Keratinocyte (primary cell): ENCODE measurements at regions not wholly inside any gene's neighbourhood (a gene's known extent, or its start where the extent isn't known, plus 50 kb on each side); places are given as distances from the start of the nearest gene placed in this dataset.
A peak's percentile ranks its signal among the peaks of the same experiment; 100 is the strongest.

ENCODE experiments used
- DNase-seq: peaks from one replicate; pipeline ENCODE4 v3.0.0-alpha.2; 2011; ENCODE audit warnings: low read depth, missing footprints, low spot score
- FAIRE-seq: peaks from 2 replicates; lab custom pipeline; 2011; peaks lifted over from hg19 to GRCh38; lab: Jason Lieb, UNC
- H2AFZ ChIP-seq: 2 replicates; pipeline ENCODE4 v1.6.0; 2012; ENCODE audit warnings: low read length, control low read depth, inconsistent platforms; ENCODE audit not compliant: control insufficient read depth
- H3K27ac ChIP-seq: 2 replicates; pipeline ENCODE4 v1.5.1; 2011; ENCODE audit warnings: low read length; ENCODE audit not compliant: control insufficient read depth, insufficient read depth
- H3K27me3 ChIP-seq: 3 replicates; pipeline ENCODE4 v1.6.0; 2011; ENCODE audit warnings: low read length; ENCODE audit not compliant: control insufficient read depth, insufficient read depth; ENCODE audit errors: extremely low read depth
- H3K36me3 ChIP-seq, 2 experiments: 2 replicates in 1 of 2; 3 replicates in 1 of 2; pipeline ENCODE4 v1.5.1; 2011; ENCODE audit warnings: low read length in 2 of 2, mild to moderate bottlenecking in 1 of 2; ENCODE audit not compliant: control insufficient read depth in 2 of 2, insufficient read depth in 2 of 2; ENCODE audit errors: extremely low read depth in 1 of 2
- H3K4me1 ChIP-seq: 3 replicates; pipeline ENCODE4 v1.5.1; 2011; ENCODE audit warnings: low read length; ENCODE audit not compliant: control insufficient read depth, insufficient read depth; ENCODE audit errors: extremely low read depth
- H3K4me2 ChIP-seq: 3 replicates; pipeline ENCODE4 v1.6.0; 2011; ENCODE audit warnings: low read depth, low read length; ENCODE audit not compliant: control insufficient read depth, insufficient read depth; ENCODE audit errors: extremely low read depth
- H3K4me3 ChIP-seq, 3 experiments: fragments of 200-600 bp in 1 of 3; sonication (generic) in 1 of 3; 2 replicates in 2 of 3; 3 replicates in 1 of 3; pipeline ENCODE4 v1.5.1; 2011 to 2016; ENCODE audit warnings: low read length in 3 of 3, mild to moderate bottlenecking in 3 of 3, control low read depth in 2 of 3, inconsistent platforms in 1 of 3, low read depth in 1 of 3, mixed read lengths in 1 of 3, mixed run types in 1 of 3, moderate library complexity in 1 of 3; ENCODE audit not compliant: control insufficient read depth in 2 of 3, insufficient read depth in 2 of 3; ENCODE audit errors: extremely low read depth in 1 of 3
- H3K79me2 ChIP-seq: 2 replicates; pipeline ENCODE4 v1.6.0; 2012; ENCODE audit warnings: low read length; ENCODE audit not compliant: control insufficient read depth, insufficient read depth
- H3K9ac ChIP-seq: 3 replicates; pipeline ENCODE4 v1.6.0; 2011; ENCODE audit warnings: low read length; ENCODE audit not compliant: control insufficient read depth, insufficient read depth; ENCODE audit errors: extremely low read depth
- H3K9me1 ChIP-seq: 3 replicates; pipeline ENCODE4 v1.6.0; 2011; ENCODE audit warnings: low read length; ENCODE audit not compliant: control insufficient read depth, insufficient read depth; ENCODE audit errors: extremely low read depth
- H3K9me3 ChIP-seq: 2 replicates; pipeline ENCODE4 v1.5.1; 2012; ENCODE audit warnings: low read depth, low read length; ENCODE audit not compliant: control insufficient read depth
- H4K20me1 ChIP-seq: 3 replicates; pipeline ENCODE4 v1.6.0; 2011; ENCODE audit warnings: low read length; ENCODE audit not compliant: control insufficient read depth, insufficient read depth; ENCODE audit errors: extremely low read depth
- EZH2 ChIP-seq: IDR thresholded peaks from one replicate; pipeline ENCODE4 v1.6.1; 2012; ENCODE audit warnings: inconsistent platforms, mild to moderate bottlenecking, low read length, moderate library complexity
- dilution Hi-C: fragments of 300-500 bp; cut with MboI; formaldehyde crosslinking; loops from one replicate; pipeline ENCODE4 v1.7.0; 2020; ENCODE audit warnings: low sequenced_read_pairs; ENCODE audit not compliant: extremely low pct_ligation_motif_present
- TF ChIP-seq, protein P1 (sequence below), 3 experiments: IDR thresholded peaks in 1 of 3; conservative IDR thresholded peaks in 1 of 3; optimal IDR thresholded peaks in 1 of 3; 2 replicates in 2 of 3; 3 replicates in 1 of 3; pipeline versions ENCODE3 to v1.5.1; 2011; ENCODE audit warnings: low read length in 3 of 3, mild to moderate bottlenecking in 3 of 3, moderate library complexity in 2 of 3, control low read depth in 1 of 3, inconsistent platforms in 1 of 3; ENCODE audit not compliant: insufficient read depth in 2 of 3; ENCODE audit errors: extremely low read depth in 1 of 3

DNA sequence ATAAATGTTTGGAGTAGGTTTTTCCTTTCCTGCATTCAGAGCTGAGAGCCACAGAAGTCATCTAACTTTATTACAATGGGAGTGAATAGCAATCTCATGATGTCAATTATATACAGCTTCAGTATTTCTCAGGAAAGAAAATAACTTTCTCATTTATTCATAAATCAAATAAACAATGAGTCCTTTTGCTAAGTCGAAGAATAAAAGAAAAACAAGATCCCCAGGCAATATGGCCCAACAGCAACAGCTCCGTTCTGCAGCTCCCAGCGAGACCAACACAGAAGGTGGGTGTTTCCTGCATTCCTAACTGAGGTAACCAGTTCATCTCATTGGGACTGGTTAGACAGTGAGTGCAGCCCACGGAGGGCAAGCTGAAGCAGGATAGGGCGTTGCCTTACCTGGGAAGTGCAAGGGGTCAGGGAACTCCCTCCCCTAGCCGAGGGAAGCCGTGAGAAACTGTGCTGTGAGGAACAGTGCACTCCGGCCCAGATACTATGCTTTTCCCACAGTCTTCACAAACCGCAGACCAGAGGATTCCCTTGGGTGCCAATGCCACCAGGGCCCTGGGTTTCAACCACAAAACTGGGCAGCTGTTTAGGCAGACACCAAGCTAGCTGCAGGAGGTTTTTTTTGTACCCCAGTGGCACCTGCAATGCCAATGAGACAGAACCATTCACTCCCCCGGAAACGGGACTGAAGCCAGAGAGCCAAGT is 128.2 kb downstream of the SLITRK1 start:
- Histone ChIP-seq H2AFZ (no peak overlapping the region), H3K79me2 (no peaks in the 10 kb centered on the region), H4K20me1 (no peaks in the 10 kb centered on the region), H3K9me1 (no peaks in the 10 kb centered on the region), H3K4me2 (no peak overlapping the region), H3K36me3 (no peaks in the 10 kb centered on the region), H3K4me1 (peaks cover 12% of the 10 kb centered on the region), H3K9me3 (no peaks in the 10 kb centered on the region), H3K4me3 (no peak overlapping the region), H3K27me3 (no peaks in the 10 kb centered on the region), H3K27ac (no peak overlapping the region), H3K9ac (no peak overlapping the region)
- DNase-seq (no peak), FAIRE-seq (peak; percentile 32)
- dilution Hi-C loops, result no loop called here
- TF ChIP-seq EZH2, result no peak
- TF ChIP-seq, protein P1, sequence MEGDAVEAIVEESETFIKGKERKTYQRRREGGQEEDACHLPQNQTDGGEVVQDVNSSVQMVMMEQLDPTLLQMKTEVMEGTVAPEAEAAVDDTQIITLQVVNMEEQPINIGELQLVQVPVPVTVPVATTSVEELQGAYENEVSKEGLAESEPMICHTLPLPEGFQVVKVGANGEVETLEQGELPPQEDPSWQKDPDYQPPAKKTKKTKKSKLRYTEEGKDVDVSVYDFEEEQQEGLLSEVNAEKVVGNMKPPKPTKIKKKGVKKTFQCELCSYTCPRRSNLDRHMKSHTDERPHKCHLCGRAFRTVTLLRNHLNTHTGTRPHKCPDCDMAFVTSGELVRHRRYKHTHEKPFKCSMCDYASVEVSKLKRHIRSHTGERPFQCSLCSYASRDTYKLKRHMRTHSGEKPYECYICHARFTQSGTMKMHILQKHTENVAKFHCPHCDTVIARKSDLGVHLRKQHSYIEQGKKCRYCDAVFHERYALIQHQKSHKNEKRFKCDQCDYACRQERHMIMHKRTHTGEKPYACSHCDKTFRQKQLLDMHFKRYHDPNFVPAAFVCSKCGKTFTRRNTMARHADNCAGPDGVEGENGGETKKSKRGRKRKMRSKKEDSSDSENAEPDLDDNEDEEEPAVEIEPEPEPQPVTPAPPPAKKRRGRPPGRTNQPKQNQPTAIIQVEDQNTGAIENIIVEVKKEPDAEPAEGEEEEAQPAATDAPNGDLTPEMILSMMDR (optimal IDR thresholded peaks at IDR 0.05 in 1 of 3, IDR thresholded peaks at IDR 0.05 in 1 of 3, conservative IDR thresholded peaks at IDR 0.05 in 1 of 3; ENCODE audit: extremely low read depth in 1 of 3, insufficient read depth in 2 of 3, low read length in 3 of 3), result no peak

DNA sequence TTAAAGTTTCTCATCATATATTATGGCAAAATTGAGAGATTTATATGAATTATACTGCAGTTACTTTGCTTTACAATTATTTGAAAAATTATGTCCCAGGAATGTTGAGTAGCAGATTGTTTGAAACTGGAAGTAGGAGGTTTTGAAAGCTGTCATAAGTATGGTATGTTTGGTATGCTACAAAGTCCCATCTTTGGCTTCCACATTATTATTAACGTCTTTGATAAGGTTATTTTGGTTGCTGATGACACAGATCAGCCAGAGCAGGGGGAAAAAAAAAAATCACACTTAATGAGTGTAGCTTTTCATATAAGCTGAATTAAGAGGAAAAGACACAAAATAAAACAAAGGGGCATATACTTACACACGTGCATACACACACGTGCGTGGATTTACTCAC is 130.1 kb downstream of the SLITRK1 start:
- Histone ChIP-seq H3K27me3 (no peaks in the 10 kb centered on the region), H3K79me2 (no peaks in the 10 kb centered on the region), H3K27ac (no peak overlapping the region), H3K9ac (no peak overlapping the region), H4K20me1 (no peaks in the 10 kb centered on the region), H3K9me3 (no peaks in the 10 kb centered on the region), H3K9me1 (no peaks in the 10 kb centered on the region), H3K4me1 (peaks cover 15% of the 10 kb centered on the region), H3K36me3 (no peaks in the 10 kb centered on the region), H2AFZ (no peak overlapping the region), H3K4me2 (peak overlapping the region; percentile 20), H3K4me3 (no peak overlapping the region)
- dilution Hi-C loops, result no loop called here
- TF ChIP-seq EZH2, result no peak
- TF ChIP-seq, protein P1 (optimal IDR thresholded peaks at IDR 0.05 in 1 of 3, IDR thresholded peaks at IDR 0.05 in 1 of 3, conservative IDR thresholded peaks at IDR 0.05 in 1 of 3; ENCODE audit: extremely low read depth in 1 of 3, insufficient read depth in 2 of 3, low read length in 3 of 3), result no peak
- DNase-seq (peak; percentile 5), FAIRE-seq (no peak)
